GM12878 (cell line): ENCODE measurements at regions not wholly inside any gene's neighbourhood (a gene's known extent, or its start where the extent isn't known, plus 50 kb on each side); places are given as distances from the start of the nearest gene placed in this dataset.

ENCODE experiments used
- ATAC-seq: fragments of 200-7000 bp; cut with Tn5 transposase; 3 replicates; pipeline ENCODE4 v1.9.1; 2020; ENCODE audit warnings: mild to moderate bottlenecking, moderate library complexity
- BruUV-seq: library from RNA; stranded (reverse); fragments of 400-500 nt; replicated peaks from 2 replicates; lab custom pipeline; 2021; lab: Mats Ljungman, UMichigan
- CTCF ChIA-PET: fragments of 300-600 bp; sonication (Branson Sonifier 250); formaldehyde crosslinking; extraction: SDS; loops from one replicate; lab custom pipeline; 2021; ENCODE audit warnings: inconsistent platforms; lab: Yijun Ruan, JAX
- POLR2A ChIA-PET: fragments of 350-600 bp; formaldehyde crosslinking; extraction: SDS; loops from one replicate; lab custom pipeline; 2021; ENCODE audit warnings: inconsistent platforms; lab: Charles Lee
- RAD21 ChIA-PET: fragments of 300-600 bp; sonication (Branson Sonifier 250); formaldehyde crosslinking; loops from one replicate; lab custom pipeline; 2023; ENCODE audit warnings: antibody characterized with exemption; ENCODE audit not compliant: unreplicated experiment; lab: Charles Lee
- SMC1A ChIA-PET: fragments of 300-600 bp; sonication (Branson Sonifier 250); formaldehyde crosslinking; loops from one replicate; lab custom pipeline; 2023; ENCODE audit not compliant: unreplicated experiment, uncharacterized antibody; lab: Charles Lee
- DNase-seq: peaks from one replicate; pipeline ENCODE4 v3.0.0-alpha.2; 2011; ENCODE audit warnings: low read depth, low spot score
- FAIRE-seq: peaks from 3 replicates; lab custom pipeline; 2011; peaks lifted over from hg19 to GRCh38; lab: Jason Lieb, UNC
- H2AFZ ChIP-seq: 2 replicates; pipeline ENCODE4 v1.6.0; 2011; ENCODE audit warnings: low read depth, low read length, control low read depth; ENCODE audit not compliant: control insufficient read depth
- H3K27ac ChIP-seq: 2 replicates; pipeline ENCODE4 v1.5.1; 2011; ENCODE audit warnings: control low read depth; ENCODE audit not compliant: control insufficient read depth, insufficient read depth
- H3K27me3 ChIP-seq, 2 experiments: replicated peaks in 1 of 2; 2 replicates each; pipeline versions ENCODE4 v1.6.0 to v1.6.1; 2011; ENCODE audit warnings: low read length in 1 of 2; ENCODE audit not compliant: control insufficient read depth in 2 of 2, insufficient read depth in 2 of 2
- H3K36me3 ChIP-seq, 2 experiments: 2 replicates each; pipeline ENCODE4 v1.5.1; 2011; ENCODE audit warnings: low read length in 1 of 2; ENCODE audit not compliant: control insufficient read depth in 2 of 2, insufficient read depth in 2 of 2
- H3K4me1 ChIP-seq: 2 replicates; pipeline ENCODE4 v1.6.1; 2011; ENCODE audit warnings: mild to moderate bottlenecking, low read length, moderate library complexity, mixed read lengths; ENCODE audit not compliant: control insufficient read depth, insufficient read depth
- H3K4me2 ChIP-seq: 2 replicates; pipeline ENCODE4 v1.6.0; 2011; ENCODE audit warnings: control low read depth; ENCODE audit not compliant: control insufficient read depth, insufficient read depth
- H3K4me3 ChIP-seq: fragments of 200-600 bp; sonication (generic); 2 replicates; pipeline ENCODE4 v1.5.1; 2016
- H3K79me2 ChIP-seq: 2 replicates; pipeline ENCODE4 v1.6.0; 2011; ENCODE audit warnings: low read length; ENCODE audit not compliant: control insufficient read depth, insufficient read depth
- H3K9ac ChIP-seq: 2 replicates; pipeline ENCODE4 v1.8.0; 2011; ENCODE audit warnings: low read length, control low read depth, mixed read lengths; ENCODE audit not compliant: control insufficient read depth, insufficient read depth
- H3K9me3 ChIP-seq: replicated peaks from 3 replicates; pipeline ENCODE4 v1.5.1; 2011; ENCODE audit warnings: mild to moderate bottlenecking, low read length; ENCODE audit not compliant: control insufficient read depth, insufficient read depth
- H4K20me1 ChIP-seq: 2 replicates; pipeline ENCODE4 v1.6.0; 2011; ENCODE audit not compliant: control insufficient read depth, insufficient read depth
- BHLHE40 ChIP-seq, 2 experiments: fragments of 450-650 bp in 1 of 2; IDR thresholded peaks; 2 replicates each; pipeline ENCODE4 v1.6.1; 2011 to 2017; ENCODE audit warnings: low read depth in 2 of 2, borderline replicate concordance in 1 of 2, improper control_type of control experiment in 1 of 2, low read length in 1 of 2, mild to moderate bottlenecking in 1 of 2
- FOS ChIP-seq: IDR thresholded peaks from 3 replicates; pipeline ENCODE4 v1.6.1; 2011; ENCODE audit warnings: borderline replicate concordance; ENCODE audit not compliant: insufficient read length; ENCODE audit errors: extremely low read depth
- HDGF ChIP-seq: fragments of 450-650 bp; IDR thresholded peaks from 2 replicates; pipeline ENCODE4 v1.6.1; 2016; ENCODE audit warnings: antibody characterized with exemption
- KLF5 ChIP-seq: fragments of 450-650 bp; IDR thresholded peaks from 2 replicates; pipeline ENCODE4 v1.6.1; 2014; ENCODE audit warnings: mild to moderate bottlenecking; ENCODE audit not compliant: partially characterized antibody
- MYC ChIP-seq: IDR thresholded peaks from 2 replicates; pipeline ENCODE4 v1.6.1; 2011; ENCODE audit warnings: mild to moderate bottlenecking, low read length, moderate library complexity, inconsistent platforms; ENCODE audit not compliant: insufficient read depth, insufficient replicate concordance, insufficient read length, severe bottlenecking
- NR2C2 ChIP-seq: IDR thresholded peaks from 2 replicates; pipeline ENCODE4 v1.6.1; 2011; ENCODE audit warnings: borderline replicate concordance, low read depth; ENCODE audit not compliant: control insufficient read depth, insufficient read length
- RELA ChIP-seq: fragments of 450-650 bp; IDR thresholded peaks from 2 replicates; pipeline ENCODE4 v1.8.0; 2014; ENCODE audit warnings: borderline replicate concordance; ENCODE audit not compliant: partially characterized antibody
- RUNX3 ChIP-seq: IDR thresholded peaks from 2 replicates; pipeline ENCODE4 v1.6.1; 2012; ENCODE audit warnings: low read length, inconsistent platforms
- SIX5 ChIP-seq: IDR thresholded peaks from 2 replicates; pipeline ENCODE4 v1.6.1; 2011; ENCODE audit warnings: mild to moderate bottlenecking, low read depth, low read length, moderate library complexity; ENCODE audit not compliant: severe bottlenecking
- SP1 ChIP-seq: IDR thresholded peaks from one replicate; pipeline ENCODE4 v1.6.1; 2011; ENCODE audit warnings: low read depth, low read length
- STAT3 ChIP-seq: IDR thresholded peaks from 2 replicates; pipeline ENCODE4 v1.6.1; 2011; ENCODE audit warnings: low read depth, low read length, improper control_type of control experiment
- ZBED1 ChIP-seq: IDR thresholded peaks from 2 replicates; pipeline ENCODE4 v1.6.1; 2016; ENCODE audit warnings: borderline replicate concordance
- ZNF622 ChIP-seq: fragments of 450-650 bp; IDR thresholded peaks from 2 replicates; pipeline ENCODE4 v1.6.1; 2017; ENCODE audit warnings: mild to moderate bottlenecking, inconsistent platforms
- WGBS: methylation state at CpG from one replicate; pipeline ENCODE4 v1.1.6; 2016; ENCODE audit warnings: low lambda C conversion rate; ENCODE audit not compliant: insufficient replicate concordance, insufficient coverage; ENCODE audit errors: missing lambda C conversion rate; 5-methylcytosine and 5-hydroxymethylcytosine counted together
- in situ Hi-C: fragments of 300-500 bp; cut with MboI; formaldehyde crosslinking; loops from 9 replicates; pipeline ENCODE4 v1.14.3; 2018; ENCODE audit warnings: mixed read lengths
- intact Hi-C: fragments of 100-400 bp; cut with micrococcal nuclease; formaldehyde crosslinking; loops from one replicate; pipeline ENCODE4 v1.14.2; 2022; ENCODE audit not compliant: unreplicated experiment
- TF ChIP-seq, protein P1 (sequence below): fragments of 450-650 bp; IDR thresholded peaks from 2 replicates; pipeline ENCODE4 v1.6.1; 2018; ENCODE audit warnings: borderline replicate concordance, mild to moderate bottlenecking; ENCODE audit not compliant: partially characterized antibody
- TF ChIP-seq, protein P2 (sequence below): fragments of 450-650 bp; IDR thresholded peaks from 2 replicates; pipeline ENCODE4 v1.6.1; 2014; ENCODE audit warnings: mild to moderate bottlenecking

DNA sequence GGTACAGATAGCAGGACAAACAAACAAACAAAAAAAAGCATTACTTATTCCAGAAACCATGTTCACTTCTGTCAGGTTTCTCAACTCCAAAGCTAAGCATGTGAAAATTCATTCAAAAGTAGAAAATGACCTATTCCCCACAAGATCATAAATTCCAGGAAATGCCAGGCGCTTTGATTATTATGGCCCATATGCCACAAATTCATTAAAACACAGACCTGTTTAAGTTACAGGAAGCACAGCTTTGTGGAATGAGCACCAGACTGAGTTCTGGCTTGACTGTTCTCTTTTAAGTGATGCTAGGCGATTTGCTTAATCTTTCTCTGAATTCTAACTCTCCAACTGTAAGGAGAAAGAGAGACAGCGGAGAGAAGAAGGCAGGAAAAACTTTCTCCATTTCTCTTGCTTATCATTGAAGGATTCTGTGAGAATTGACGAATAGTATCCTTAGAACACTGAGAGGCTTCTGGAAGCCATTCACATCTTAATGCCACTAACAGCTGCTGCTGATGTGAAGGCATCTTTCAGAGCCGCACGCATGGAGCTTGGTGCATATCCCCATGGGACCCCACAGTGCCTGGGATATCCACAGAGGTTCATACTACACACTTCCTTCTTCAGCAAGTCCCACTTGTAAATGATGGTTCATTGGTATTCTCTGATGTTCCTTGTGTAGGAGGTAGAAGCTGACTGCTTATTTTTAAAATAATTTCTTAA lies 138.0 kb downstream of the ZNF674 start (continued):
- TF ChIP-seq, protein P1, sequence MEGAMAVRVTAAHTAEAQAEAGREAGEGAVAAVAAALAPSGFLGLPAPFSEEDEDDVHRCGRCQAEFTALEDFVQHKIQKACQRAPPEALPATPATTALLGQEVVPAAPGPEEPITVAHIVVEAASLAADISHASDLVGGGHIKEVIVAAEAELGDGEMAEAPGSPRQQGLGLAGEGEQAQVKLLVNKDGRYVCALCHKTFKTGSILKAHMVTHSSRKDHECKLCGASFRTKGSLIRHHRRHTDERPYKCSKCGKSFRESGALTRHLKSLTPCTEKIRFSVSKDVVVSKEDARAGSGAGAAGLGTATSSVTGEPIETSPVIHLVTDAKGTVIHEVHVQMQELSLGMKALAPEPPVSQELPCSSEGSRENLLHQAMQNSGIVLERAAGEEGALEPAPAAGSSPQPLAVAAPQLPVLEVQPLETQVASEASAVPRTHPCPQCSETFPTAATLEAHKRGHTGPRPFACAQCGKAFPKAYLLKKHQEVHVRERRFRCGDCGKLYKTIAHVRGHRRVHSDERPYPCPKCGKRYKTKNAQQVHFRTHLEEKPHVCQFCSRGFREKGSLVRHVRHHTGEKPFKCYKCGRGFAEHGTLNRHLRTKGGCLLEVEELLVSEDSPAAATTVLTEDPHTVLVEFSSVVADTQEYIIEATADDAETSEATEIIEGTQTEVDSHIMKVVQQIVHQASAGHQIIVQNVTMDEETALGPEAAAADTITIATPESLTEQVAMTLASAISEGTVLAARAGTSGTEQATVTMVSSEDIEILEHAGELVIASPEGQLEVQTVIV = no peak
- no peak for TF ChIP-seq RUNX3

DNA sequence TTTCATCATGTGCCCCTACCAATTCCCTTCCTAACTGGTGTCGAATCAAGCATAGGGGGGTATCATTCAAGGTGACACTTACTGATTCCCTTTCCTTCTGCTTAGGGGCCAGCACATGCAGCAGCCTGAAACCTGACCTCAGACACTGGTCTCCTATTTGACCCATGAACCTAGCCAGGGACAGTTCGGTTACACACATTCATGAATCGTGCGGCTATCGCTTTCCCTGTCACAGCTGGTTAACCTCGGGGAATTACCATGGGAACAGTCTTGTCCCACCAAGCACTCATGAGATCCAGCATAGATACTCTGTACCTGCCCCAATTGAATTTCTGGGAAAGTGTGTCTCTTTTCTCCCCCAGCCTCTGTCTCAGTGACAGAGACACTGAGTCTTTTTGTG lies 140.4 kb downstream of the ZNF674 start:
- no peaks in the 10 kb centered on the region; the same call in 2 of the 3 replicates for H3K9me3 ChIP-seq
- H3K27me3 ChIP-seq = no peaks in the 10 kb centered on the region; a peak in 1 of 4 replicates
- ChIA-PET RAD21 (no interaction called here), SMC1A (interaction anchor here (1.0 kb wide), 1 partner anchor 392 kb away, joined by 4 read pairs; no protein-coding TSS in a partner anchor), CTCF (interaction anchor here (0.9 kb wide), 2 partner anchors 610 to 689 kb away, joined by 3 read pairs; no protein-coding TSS in a partner anchor), POLR2A (no interaction called here)
- no peaks in the 10 kb centered on the region for H4K20me1 ChIP-seq
- H3K27ac ChIP-seq = no peak overlapping the region
- no peak for ATAC-seq
- intact Hi-C loops (loop anchor here (5.0 kb wide), 1 partner anchor 602 kb away; no protein-coding TSS in a partner anchor), in situ Hi-C loops (no loop called here)
- WGBS = 66% methylated on average over 6 of the region's 6 CpGs
- no TSS peak for BruUV-seq
- no peak overlapping the region for H3K4me2 ChIP-seq
- FAIRE-seq = no peak
- no peak for DNase-seq
- no peaks in the 10 kb centered on the region for H3K79me2 ChIP-seq
- H3K4me3 ChIP-seq = no peak overlapping the region
- H3K9ac ChIP-seq = no peak overlapping the region
- no peaks in the 10 kb centered on the region for H3K4me1 ChIP-seq
- H3K36me3 ChIP-seq = no peaks in the 10 kb centered on the region
- H2AFZ ChIP-seq = no peak overlapping the region
- TF ChIP-seq SIX5 = no peak
- no peak for TF ChIP-seq NR2C2
- no peak for TF ChIP-seq SP1
- TF ChIP-seq HDGF = no peak
- no peak for TF ChIP-seq ZBED1
- no peak for TF ChIP-seq ZNF622
- no peak for TF ChIP-seq MYC
- no peak for TF ChIP-seq KLF5
- TF ChIP-seq STAT3 = no peak
- TF ChIP-seq, protein P1 = no peak
- no peak for TF ChIP-seq FOS
- TF ChIP-seq, protein P2, sequence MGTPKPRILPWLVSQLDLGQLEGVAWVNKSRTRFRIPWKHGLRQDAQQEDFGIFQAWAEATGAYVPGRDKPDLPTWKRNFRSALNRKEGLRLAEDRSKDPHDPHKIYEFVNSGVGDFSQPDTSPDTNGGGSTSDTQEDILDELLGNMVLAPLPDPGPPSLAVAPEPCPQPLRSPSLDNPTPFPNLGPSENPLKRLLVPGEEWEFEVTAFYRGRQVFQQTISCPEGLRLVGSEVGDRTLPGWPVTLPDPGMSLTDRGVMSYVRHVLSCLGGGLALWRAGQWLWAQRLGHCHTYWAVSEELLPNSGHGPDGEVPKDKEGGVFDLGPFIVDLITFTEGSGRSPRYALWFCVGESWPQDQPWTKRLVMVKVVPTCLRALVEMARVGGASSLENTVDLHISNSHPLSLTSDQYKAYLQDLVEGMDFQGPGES = no peak
- TF ChIP-seq BHLHE40 (IDR thresholded peaks at IDR 0.05; ENCODE audit: borderline replicate concordance in 1 of 2, low read depth in 2 of 2, low read length in 1 of 2) = no peak
- TF ChIP-seq RELA = no peak
